LNCAP (cell line): ENCODE measurements at regions not wholly inside any gene's neighbourhood (a gene's known extent, or its start where the extent isn't known, plus 50 kb on each side); places are given as distances from the start of the nearest gene placed in this dataset.

Source experiments
- TF ChIP-seq, protein P1 (sequence below): fragments of 450-650 bp; IDR thresholded peaks from 2 replicates; pipeline ENCODE4 v1.5.1; 2017; ENCODE audit warnings: mild to moderate bottlenecking

DNA sequence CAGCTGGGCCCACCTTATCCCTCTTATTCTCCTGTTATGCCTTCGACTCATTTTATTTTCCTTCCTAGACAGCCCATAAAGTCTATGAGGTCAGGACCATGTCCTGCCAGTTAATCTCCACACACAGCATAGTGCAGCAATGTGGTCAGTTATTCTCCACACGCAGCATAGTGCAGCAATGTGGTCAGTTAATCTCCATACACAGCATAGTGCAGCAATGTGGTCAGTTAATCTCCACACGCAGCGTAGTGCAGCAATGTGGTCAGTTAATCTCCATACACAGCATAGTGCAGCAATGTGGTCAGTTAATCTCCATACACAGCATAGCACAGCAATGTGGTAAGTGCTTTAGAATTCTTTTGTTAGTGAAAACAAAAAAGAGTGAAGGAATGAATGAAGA, 77.8 kb downstream of the TEX36 start:
- TF ChIP-seq, protein P1, sequence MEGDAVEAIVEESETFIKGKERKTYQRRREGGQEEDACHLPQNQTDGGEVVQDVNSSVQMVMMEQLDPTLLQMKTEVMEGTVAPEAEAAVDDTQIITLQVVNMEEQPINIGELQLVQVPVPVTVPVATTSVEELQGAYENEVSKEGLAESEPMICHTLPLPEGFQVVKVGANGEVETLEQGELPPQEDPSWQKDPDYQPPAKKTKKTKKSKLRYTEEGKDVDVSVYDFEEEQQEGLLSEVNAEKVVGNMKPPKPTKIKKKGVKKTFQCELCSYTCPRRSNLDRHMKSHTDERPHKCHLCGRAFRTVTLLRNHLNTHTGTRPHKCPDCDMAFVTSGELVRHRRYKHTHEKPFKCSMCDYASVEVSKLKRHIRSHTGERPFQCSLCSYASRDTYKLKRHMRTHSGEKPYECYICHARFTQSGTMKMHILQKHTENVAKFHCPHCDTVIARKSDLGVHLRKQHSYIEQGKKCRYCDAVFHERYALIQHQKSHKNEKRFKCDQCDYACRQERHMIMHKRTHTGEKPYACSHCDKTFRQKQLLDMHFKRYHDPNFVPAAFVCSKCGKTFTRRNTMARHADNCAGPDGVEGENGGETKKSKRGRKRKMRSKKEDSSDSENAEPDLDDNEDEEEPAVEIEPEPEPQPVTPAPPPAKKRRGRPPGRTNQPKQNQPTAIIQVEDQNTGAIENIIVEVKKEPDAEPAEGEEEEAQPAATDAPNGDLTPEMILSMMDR: no peak

DNA sequence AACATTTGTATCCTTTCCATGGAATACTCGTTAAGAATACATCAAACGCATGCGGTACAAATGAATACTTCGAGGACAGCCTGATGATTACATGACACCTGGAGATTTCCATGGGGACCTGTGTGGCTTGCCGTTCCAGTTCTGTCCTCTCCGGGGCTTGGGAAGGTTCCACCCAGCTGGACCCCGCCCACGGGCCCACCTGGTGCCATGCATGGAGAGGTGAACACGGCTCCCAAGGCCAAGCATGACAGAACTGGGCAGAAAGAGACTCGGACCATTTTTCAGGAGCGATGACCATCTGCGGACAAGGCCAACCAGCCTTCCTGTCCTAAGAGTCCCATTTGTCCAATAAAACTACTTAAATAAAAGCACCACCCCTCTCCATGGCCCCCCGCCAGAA, 80.1 kb downstream of the TEX36 start:
- TF ChIP-seq, protein P1: no peak

DNA sequence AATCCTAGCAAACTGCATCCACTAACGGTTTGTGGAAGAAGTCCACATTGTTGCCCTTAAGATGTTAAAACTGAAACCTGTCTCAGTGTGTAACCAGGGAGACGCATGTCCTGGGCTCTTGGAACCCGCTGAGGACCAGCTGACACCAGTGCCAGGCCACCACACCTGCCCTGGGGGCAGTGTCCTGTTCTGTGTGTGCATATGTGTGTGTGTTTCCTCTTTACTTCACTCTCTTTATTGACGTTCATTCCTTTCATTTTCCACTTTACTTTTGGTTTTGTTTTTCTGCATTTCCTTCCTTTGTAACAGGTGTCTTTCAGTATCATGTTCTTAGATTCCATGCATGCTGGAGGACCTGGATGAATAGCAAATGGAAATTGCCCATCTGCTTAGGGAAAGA, 83.8 kb downstream of the TEX36 start:
- TF ChIP-seq, protein P1: no peak

DNA sequence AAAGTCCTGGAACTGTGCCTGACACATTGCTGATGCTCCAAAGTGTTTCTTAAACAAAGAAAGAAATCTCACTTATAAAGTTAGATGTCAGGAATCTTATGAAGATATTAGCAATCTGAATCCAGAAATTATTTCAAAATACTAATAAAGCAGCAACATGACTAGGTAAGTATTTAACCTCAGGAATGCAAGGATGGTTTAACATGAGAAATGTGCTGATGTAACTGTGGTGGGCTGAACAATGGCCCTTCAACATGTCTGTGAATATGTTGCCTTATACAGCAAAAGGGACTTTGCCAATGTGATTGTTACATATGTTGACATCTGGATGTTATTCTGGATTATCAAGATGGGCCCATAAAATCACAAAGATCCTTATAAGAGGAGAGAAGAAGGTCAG, 87.1 kb downstream of the TEX36 start:
- TF ChIP-seq, protein P1: no peak

DNA sequence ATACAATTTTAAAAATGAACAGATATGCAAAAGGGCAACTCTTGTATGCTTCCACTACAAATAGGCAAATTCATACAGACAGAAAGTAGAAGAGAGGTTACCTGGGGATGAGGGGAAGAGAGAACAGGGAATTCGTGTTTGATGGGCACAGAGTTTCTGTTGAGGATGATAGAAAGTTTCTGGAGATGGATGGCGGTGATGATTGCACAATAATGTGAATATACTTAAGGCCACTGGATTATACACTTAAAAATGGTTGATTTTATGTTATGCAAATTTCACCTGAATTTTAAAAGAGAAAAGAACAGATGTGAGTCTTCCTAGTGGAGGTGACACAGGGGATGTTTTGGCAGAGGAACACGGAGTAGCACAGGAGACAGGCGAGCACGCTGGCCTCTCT, 89.3 kb downstream of the TEX36 start:
- TF ChIP-seq, protein P1: no peak

DNA sequence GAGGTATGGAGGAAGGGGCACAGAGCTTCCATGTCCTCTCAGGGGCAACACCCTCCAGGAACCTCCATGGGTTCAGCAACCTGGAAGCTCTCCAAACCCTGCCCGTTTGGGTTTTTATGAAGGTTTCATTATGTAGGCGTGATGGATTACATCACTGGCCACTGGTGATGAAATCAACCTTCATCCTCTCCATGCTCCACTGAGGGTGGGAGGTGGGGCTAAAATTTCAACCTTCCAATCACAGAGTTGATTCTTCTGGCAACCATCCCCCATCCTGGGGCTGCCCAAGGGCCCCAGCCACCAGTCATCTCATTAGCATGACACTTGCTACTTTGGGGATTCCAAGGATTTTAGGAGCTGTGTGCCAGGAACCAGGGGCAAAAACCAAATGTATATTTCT, 90.1 kb downstream of the TEX36 start:
- TF ChIP-seq, protein P1: no peak

DNA sequence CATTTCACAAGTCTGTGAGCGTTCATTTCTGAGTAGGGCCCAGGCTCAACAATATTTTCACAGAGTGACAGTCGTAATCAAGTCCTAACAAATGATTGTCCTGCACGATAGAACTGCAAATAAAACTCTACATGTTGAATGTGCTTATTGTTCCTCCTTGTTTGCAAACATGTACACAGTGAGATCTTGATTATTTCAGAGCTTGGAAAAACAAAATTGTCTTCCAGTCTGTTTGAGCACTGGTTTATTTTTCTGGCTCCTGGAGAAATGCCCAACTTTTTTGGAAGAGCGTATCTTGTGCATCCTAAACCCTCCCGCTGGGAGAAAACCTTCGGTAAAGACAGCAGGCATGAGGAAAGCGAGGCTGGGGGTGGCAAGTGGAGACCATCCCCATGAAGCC, 91.1 kb downstream of the TEX36 start:
- TF ChIP-seq, protein P1: no peak

DNA sequence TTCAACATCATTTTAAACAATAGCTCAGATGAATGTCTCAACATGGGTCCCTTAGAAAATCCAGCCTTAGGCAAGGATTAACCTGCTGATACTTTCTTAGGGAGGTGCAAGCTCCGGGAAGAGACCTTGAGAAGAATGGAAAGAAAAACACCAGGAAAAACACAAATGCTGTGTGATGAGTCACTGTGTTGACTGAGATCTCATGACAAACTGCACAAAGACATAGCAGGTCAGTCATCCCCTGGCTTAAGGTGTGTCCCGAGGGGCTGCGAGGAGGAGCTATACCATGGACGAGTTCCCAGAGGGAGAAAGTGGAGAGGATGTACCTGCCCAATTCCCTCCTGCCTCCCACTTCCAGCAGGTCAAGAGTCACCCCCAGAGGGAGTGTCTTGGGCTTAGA, 98.0 kb downstream of the TEX36 start:
- TF ChIP-seq, protein P1: no peak
